SK-N-SH treated with all-trans-retinoic acid at 6 μM for 48 hours (cell line): ENCODE measurements at regions not wholly inside any gene's neighbourhood (a gene's known extent, or its start where the extent isn't known, plus 50 kb on each side); places are given as distances from the start of the nearest gene placed in this dataset.
"Not testable (repeated sequence)": the region's sequence is repeated elsewhere in the genome, so short reads cannot be mapped to it uniquely, and the experiment has no call there.

Source experiments
- ATAC-seq: fragments of 200-7000 bp; cut with Tn5 transposase; 3 replicates; pipeline ENCODE4 v1.9.1; 2020; ENCODE audit warnings: mild to moderate bottlenecking, moderate library complexity
- BACH2 ChIP-seq: fragments of 250-450 bp; sonication (Bioruptor Pico); IDR thresholded peaks from 2 replicates; pipeline ENCODE4 v1.9.0; 2021; ENCODE audit warnings: mild to moderate bottlenecking, borderline replicate concordance
- CREB5 ChIP-seq: fragments of 250-450 bp; sonication (Bioruptor Pico); IDR thresholded peaks from 2 replicates; pipeline ENCODE4 v1.5.1; 2020; ENCODE audit warnings: low read depth, mild to moderate bottlenecking, moderate library complexity
- CSDC2 ChIP-seq: fragments of 250-450 bp; sonication (Bioruptor Pico); IDR thresholded peaks from 2 replicates; pipeline ENCODE4 v1.5.0; 2020; ENCODE audit warnings: mild to moderate bottlenecking, moderate library complexity
- CSRNP3 ChIP-seq: fragments of 250-450 bp; sonication (Bioruptor Pico); IDR thresholded peaks from 2 replicates; pipeline ENCODE4 v1.5.1; 2021; ENCODE audit warnings: mild to moderate bottlenecking, moderate library complexity
- ESRRG ChIP-seq: fragments of 250-450 bp; sonication (Bioruptor Pico); IDR thresholded peaks from 2 replicates; pipeline ENCODE4 v1.6.1; 2021; ENCODE audit warnings: mild to moderate bottlenecking
- GLIS3 ChIP-seq: fragments of 250-450 bp; sonication (Bioruptor Pico); IDR thresholded peaks from 2 replicates; pipeline ENCODE4 v1.5.0; 2020; ENCODE audit warnings: mild to moderate bottlenecking, moderate library complexity
- ISL1 ChIP-seq: fragments of 250-450 bp; sonication (Bioruptor Pico); IDR thresholded peaks from 2 replicates; pipeline ENCODE4 v2.1.2; 2022; ENCODE audit warnings: mild to moderate bottlenecking, moderate library complexity
- PATZ1 ChIP-seq: fragments of 250-450 bp; sonication (Bioruptor Pico); IDR thresholded peaks from 2 replicates; pipeline ENCODE4 v1.8.0; 2020; ENCODE audit warnings: mild to moderate bottlenecking, moderate library complexity, borderline replicate concordance
- POU6F1 ChIP-seq: fragments of 250-450 bp; sonication (Bioruptor Pico); IDR thresholded peaks from 2 replicates; pipeline ENCODE4 v1.8.0; 2021; ENCODE audit warnings: low read depth, mild to moderate bottlenecking, moderate library complexity, borderline replicate concordance
- PPARA ChIP-seq: fragments of 250-450 bp; sonication (Bioruptor Pico); IDR thresholded peaks from 2 replicates; pipeline ENCODE4 v1.5.0; 2020; ENCODE audit warnings: mild to moderate bottlenecking, borderline replicate concordance
- SNAI2 ChIP-seq: fragments of 250-450 bp; sonication (Bioruptor Pico); IDR thresholded peaks from 2 replicates; pipeline ENCODE4 v1.5.0; 2020; ENCODE audit warnings: mild to moderate bottlenecking, moderate library complexity
- TCF4 ChIP-seq: fragments of 250-450 bp; sonication (Bioruptor Pico); IDR thresholded peaks from 2 replicates; pipeline ENCODE4 v1.8.0; 2021; ENCODE audit warnings: mild to moderate bottlenecking, moderate library complexity, borderline replicate concordance
- TSHZ2 ChIP-seq: fragments of 250-450 bp; sonication (Bioruptor Pico); IDR thresholded peaks from 2 replicates; pipeline ENCODE4 v1.5.0; 2020; ENCODE audit warnings: mild to moderate bottlenecking, moderate library complexity
- ZC3H10 ChIP-seq: fragments of 250-450 bp; sonication (Bioruptor Pico); IDR thresholded peaks from 2 replicates; pipeline ENCODE4 v1.5.1; 2021; ENCODE audit warnings: mild to moderate bottlenecking, moderate library complexity
- ZFP3 ChIP-seq: fragments of 250-450 bp; sonication (Bioruptor Pico); IDR thresholded peaks from 2 replicates; pipeline ENCODE4 v1.5.0; 2020; ENCODE audit warnings: mild to moderate bottlenecking, moderate library complexity
- ZNF565 ChIP-seq: fragments of 450-650 bp; formaldehyde crosslinking; conservative IDR thresholded peaks from 2 replicates; pipeline ENCODE4 v1.5.0; 2020; ENCODE audit warnings: low read depth, mild to moderate bottlenecking, moderate library complexity
- ZNF70 ChIP-seq: fragments of 450-650 bp; formaldehyde crosslinking; IDR thresholded peaks from 2 replicates; pipeline ENCODE4 v1.5.0; 2020; ENCODE audit warnings: mild to moderate bottlenecking, moderate library complexity
- ZNF8 ChIP-seq: fragments of 450-650 bp; formaldehyde crosslinking; IDR thresholded peaks from 2 replicates; pipeline ENCODE4 v1.5.0; 2020; ENCODE audit warnings: mild to moderate bottlenecking, moderate library complexity

- TF ChIP-seq PATZ1 (no peak), ZNF565 (CRISPR knock-in tag) (no peak), TCF4 (CRISPR knock-in tag) (no peak)
- TF ChIP-seq, all 23 proteins: peak for 0
These were observed 55.5 kb upstream of the CD93 start (continued) for GRCh38 chr20:23141450-23142161.

GRCh38 chr20:23140991-23141390 lies 54.9 kb upstream of the CD93 start:
- ATAC-seq: no peak
- TF ChIP-seq ESRRG: no peak
- TF ChIP-seq ZC3H10 (CRISPR knock-in tag): no peak
- TF ChIP-seq SNAI2 (CRISPR knock-in tag): no peak
- TF ChIP-seq ZFP3 (CRISPR knock-in tag): no peak
- no peak for TF ChIP-seq POU6F1 (CRISPR knock-in tag)
- no peak for TF ChIP-seq ISL1 (CRISPR knock-in tag)
- no peak for TF ChIP-seq ZNF8 (CRISPR knock-in tag)
- no peak for TF ChIP-seq PPARA (CRISPR knock-in tag)
- no peak for TF ChIP-seq CSRNP3 (CRISPR knock-in tag)
- TF ChIP-seq GLIS3: no peak
- no peak for TF ChIP-seq BACH2
- no peak for TF ChIP-seq PATZ1
- no peak for TF ChIP-seq ZNF565 (CRISPR knock-in tag)
- no peak for TF ChIP-seq CSDC2 (CRISPR knock-in tag)
- TF ChIP-seq CREB5 (CRISPR knock-in tag): no peak
- TF ChIP-seq TSHZ2 (CRISPR knock-in tag): no peak

- not testable (repeated sequence) for ATAC-seq
These were observed 53.9 kb upstream of the CD93 start for GRCh38 chr20:23139984-23140383.

- TF ChIP-seq SNAI2 (CRISPR knock-in tag): no peak
- TF ChIP-seq ZNF70: no peak
- ATAC-seq: no peak
These were observed 53.4 kb upstream of the CD93 start for GRCh38 chr20:23139524-23139923.
